ENCODE measurements at regions not wholly inside any gene's neighbourhood (a gene's known extent, or its start where the extent isn't known, plus 50 kb on each side); places are given as distances from the start of the nearest gene placed in this dataset.

GRCh38 chr20:5696011-5696559 lies 54.1 kb upstream of the SHLD1 start:
- no peaks in the 10 kb centered on the region for H3K27me3 Mint-ChIP-seq (ENCODE audit: insufficient read depth, unreplicated experiment)
- no peak for DNase-seq
- H3K36me3 ChIP-seq (ENCODE audit: control insufficient read depth, insufficient read depth, low read length): no peaks in the 10 kb centered on the region
- H3K9me3 ChIP-seq: peaks cover 7% of the 10 kb centered on the region; the same call in 1 of the 2 replicates
- intact Hi-C loops (cut with micrococcal nuclease; ENCODE audit: unreplicated experiment): no loop called here
- H3K9me3 Mint-ChIP-seq (ENCODE audit: unreplicated experiment): no peaks in the 10 kb centered on the region
- no peak for TF ChIP-seq CTCF (IDR thresholded peaks at IDR 0.05; ENCODE audit: insufficient read depth in 1 of 2, low read depth in 1 of 2, low read length in 1 of 2, severe bottlenecking in 1 of 2, unreplicated experiment in 1 of 2)
- BruUV-seq (replicated peaks): no TSS peak
- H3K27ac Mint-ChIP-seq (ENCODE audit: unreplicated experiment): no peak overlapping the region
- no peaks in the 10 kb centered on the region for H3K36me3 Mint-ChIP-seq (ENCODE audit: insufficient read depth, unreplicated experiment)
- no peak overlapping the region for H3K4me3 Mint-ChIP-seq (ENCODE audit: unreplicated experiment)
- ChIA-PET POLR2A (no interaction called here), CTCF (no interaction called here)
- no peaks in the 10 kb centered on the region for H3K27me3 ChIP-seq (replicated peaks; ENCODE audit: control insufficient read depth, insufficient read depth, low read length)
- no peak overlapping the region for H3K4me3 ChIP-seq (ENCODE audit: low read depth, low read length)
- H3K4me1 Mint-ChIP-seq (ENCODE audit: low read depth, unreplicated experiment): no peaks in the 10 kb centered on the region
- peaks cover 3% of the 10 kb centered on the region; the same call in 1 of the 2 replicates for H3K4me1 ChIP-seq

- H3K27ac Mint-ChIP-seq (ENCODE audit: unreplicated experiment): no peak overlapping the region
- DNase-seq: no peak
- no TSS peak for BruUV-seq (replicated peaks)
- no peaks in the 10 kb centered on the region for H3K27me3 Mint-ChIP-seq (ENCODE audit: insufficient read depth, unreplicated experiment)
- CTCF ChIA-PET: no interaction called here
- no peak overlapping the region for H3K4me3 Mint-ChIP-seq (ENCODE audit: unreplicated experiment)
- no peaks in the 10 kb centered on the region for H3K4me1 Mint-ChIP-seq (ENCODE audit: low read depth, unreplicated experiment)
- H3K9me3 ChIP-seq: peaks cover 6% of the 10 kb centered on the region; the same call in 1 of the 2 replicates
- POLR2A ChIA-PET: no interaction called here
- no peak overlapping the region for H3K4me3 ChIP-seq (ENCODE audit: low read depth, low read length)
- no peaks in the 10 kb centered on the region for H3K9me3 Mint-ChIP-seq (ENCODE audit: unreplicated experiment)
- intact Hi-C loops (cut with micrococcal nuclease; ENCODE audit: unreplicated experiment): no loop called here
- no peaks in the 10 kb centered on the region for H3K4me1 ChIP-seq
- no peaks in the 10 kb centered on the region for H3K27me3 ChIP-seq (replicated peaks; ENCODE audit: control insufficient read depth, insufficient read depth, low read length)
- no peaks in the 10 kb centered on the region for H3K36me3 Mint-ChIP-seq (ENCODE audit: insufficient read depth, unreplicated experiment)
- H3K36me3 ChIP-seq (ENCODE audit: control insufficient read depth, insufficient read depth, low read length): no peaks in the 10 kb centered on the region
- no peak for TF ChIP-seq CTCF (IDR thresholded peaks at IDR 0.05; ENCODE audit: insufficient read depth in 1 of 2, low read depth in 1 of 2, low read length in 1 of 2, severe bottlenecking in 1 of 2, unreplicated experiment in 1 of 2)
These were observed 58.1 kb upstream of the SHLD1 start for GRCh38 chr20:5691918-5692618.

GRCh38 chr20:5689463-5689862 lies 60.7 kb upstream of the SHLD1 start:
- DNase-seq: no peak
- Mint-ChIP-seq H3K27ac (ENCODE audit: unreplicated experiment) (no peak overlapping the region), H3K4me1 (ENCODE audit: low read depth, unreplicated experiment) (no peaks in the 10 kb centered on the region), H3K4me3 (ENCODE audit: unreplicated experiment) (no peak overlapping the region), H3K27me3 (ENCODE audit: insufficient read depth, unreplicated experiment) (no peaks in the 10 kb centered on the region), H3K9me3 (ENCODE audit: unreplicated experiment) (no peaks in the 10 kb centered on the region), H3K36me3 (ENCODE audit: insufficient read depth, unreplicated experiment) (no peaks in the 10 kb centered on the region)
- H3K27me3 ChIP-seq (replicated peaks; ENCODE audit: control insufficient read depth, insufficient read depth, low read length): no peaks in the 10 kb centered on the region; the same call in 1 of the 2 replicates
- H3K4me3 ChIP-seq (ENCODE audit: low read depth, low read length): no peak overlapping the region
- CTCF ChIA-PET: no interaction called here
- no TSS peak for BruUV-seq (replicated peaks)
- POLR2A ChIA-PET: no interaction called here
- intact Hi-C loops (cut with micrococcal nuclease; ENCODE audit: unreplicated experiment): no loop called here
- no peaks in the 10 kb centered on the region for H3K4me1 ChIP-seq
- no peaks in the 10 kb centered on the region for H3K36me3 ChIP-seq (ENCODE audit: control insufficient read depth, insufficient read depth, low read length)
- no peak for TF ChIP-seq CTCF (IDR thresholded peaks at IDR 0.05; ENCODE audit: insufficient read depth in 1 of 2, low read depth in 1 of 2, low read length in 1 of 2, severe bottlenecking in 1 of 2, unreplicated experiment in 1 of 2)
- no peaks in the 10 kb centered on the region for H3K9me3 ChIP-seq
